Ishikawa (cell line): ENCODE measurements at regions not wholly inside any gene's neighbourhood (a gene's known extent, or its start where the extent isn't known, plus 50 kb on each side); places are given as distances from the start of the nearest gene placed in this dataset.

ENCODE experiments used
- CEBPB ChIP-seq: IDR thresholded peaks from 2 replicates; pipeline ENCODE4 v1.6.1; 2012
- CREB1 ChIP-seq: IDR thresholded peaks from 2 replicates; pipeline ENCODE4 v1.6.1; 2012; ENCODE audit warnings: low read depth
- EGR1 ChIP-seq: IDR thresholded peaks from 2 replicates; pipeline ENCODE4 v1.6.1; 2012
- EP300 ChIP-seq: IDR thresholded peaks from 2 replicates; pipeline ENCODE4 v1.6.1; 2012; ENCODE audit warnings: borderline replicate concordance
- FOXM1 ChIP-seq: IDR thresholded peaks from 2 replicates; pipeline ENCODE4 v1.6.1; 2012; ENCODE audit warnings: low read depth, borderline replicate concordance
- NFIC ChIP-seq: IDR thresholded peaks from 2 replicates; pipeline ENCODE4 v1.6.1; 2012
- RAD21 ChIP-seq: IDR thresholded peaks from 2 replicates; pipeline ENCODE4 v1.6.1; 2012; ENCODE audit warnings: low read depth
- TAF1 ChIP-seq: IDR thresholded peaks from 2 replicates; pipeline ENCODE4 v1.6.1; 2012; ENCODE audit warnings: low read depth, mild to moderate bottlenecking
- TCF12 ChIP-seq: IDR thresholded peaks from 2 replicates; pipeline ENCODE4 v1.6.1; 2012; ENCODE audit warnings: low read depth
- TEAD4 ChIP-seq: IDR thresholded peaks from 2 replicates; pipeline ENCODE4 v1.6.1; 2012
- YY1 ChIP-seq: IDR thresholded peaks from 2 replicates; pipeline ENCODE4 v1.6.1; 2012; ENCODE audit warnings: low read depth
- ZBTB7A ChIP-seq: IDR thresholded peaks from 2 replicates; pipeline ENCODE4 v1.6.1; 2012; ENCODE audit warnings: low read depth
- TF ChIP-seq, protein P1 (sequence below): IDR thresholded peaks from 2 replicates; pipeline ENCODE4 v1.6.1; 2012; ENCODE audit warnings: low read depth, mild to moderate bottlenecking
- TF ChIP-seq, protein P2 (sequence below): IDR thresholded peaks from 2 replicates; pipeline ENCODE4 v1.6.1; 2012
- TF ChIP-seq, protein P3 (sequence below): IDR thresholded peaks from 2 replicates; pipeline ENCODE4 v1.6.1; 2012

DNA sequence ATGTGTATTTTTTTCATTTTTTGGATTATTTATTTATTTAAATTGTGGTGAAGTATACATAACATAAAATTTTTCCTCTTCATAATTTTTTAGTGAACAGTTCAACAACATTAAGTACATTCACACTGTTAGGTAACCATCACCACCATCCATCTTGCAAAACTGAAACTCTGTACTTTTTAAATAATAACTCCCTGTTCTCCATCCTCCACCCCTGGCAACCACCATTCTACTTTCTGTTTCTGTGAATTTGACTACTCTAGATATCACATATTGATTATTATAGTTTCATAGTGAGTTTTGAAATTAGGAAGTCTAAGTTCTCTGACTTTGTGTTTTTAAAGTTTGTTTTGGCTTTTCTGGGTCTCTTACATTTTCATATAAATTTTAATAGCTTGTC is 89.3 kb upstream of the STX18 start:
- TF ChIP-seq EP300 (no peak), YY1 (no peak), TEAD4 (no peak), RAD21 (no peak), NFIC (no peak), TCF12 (no peak), CREB1 (no peak)
- TF ChIP-seq, protein P1, sequence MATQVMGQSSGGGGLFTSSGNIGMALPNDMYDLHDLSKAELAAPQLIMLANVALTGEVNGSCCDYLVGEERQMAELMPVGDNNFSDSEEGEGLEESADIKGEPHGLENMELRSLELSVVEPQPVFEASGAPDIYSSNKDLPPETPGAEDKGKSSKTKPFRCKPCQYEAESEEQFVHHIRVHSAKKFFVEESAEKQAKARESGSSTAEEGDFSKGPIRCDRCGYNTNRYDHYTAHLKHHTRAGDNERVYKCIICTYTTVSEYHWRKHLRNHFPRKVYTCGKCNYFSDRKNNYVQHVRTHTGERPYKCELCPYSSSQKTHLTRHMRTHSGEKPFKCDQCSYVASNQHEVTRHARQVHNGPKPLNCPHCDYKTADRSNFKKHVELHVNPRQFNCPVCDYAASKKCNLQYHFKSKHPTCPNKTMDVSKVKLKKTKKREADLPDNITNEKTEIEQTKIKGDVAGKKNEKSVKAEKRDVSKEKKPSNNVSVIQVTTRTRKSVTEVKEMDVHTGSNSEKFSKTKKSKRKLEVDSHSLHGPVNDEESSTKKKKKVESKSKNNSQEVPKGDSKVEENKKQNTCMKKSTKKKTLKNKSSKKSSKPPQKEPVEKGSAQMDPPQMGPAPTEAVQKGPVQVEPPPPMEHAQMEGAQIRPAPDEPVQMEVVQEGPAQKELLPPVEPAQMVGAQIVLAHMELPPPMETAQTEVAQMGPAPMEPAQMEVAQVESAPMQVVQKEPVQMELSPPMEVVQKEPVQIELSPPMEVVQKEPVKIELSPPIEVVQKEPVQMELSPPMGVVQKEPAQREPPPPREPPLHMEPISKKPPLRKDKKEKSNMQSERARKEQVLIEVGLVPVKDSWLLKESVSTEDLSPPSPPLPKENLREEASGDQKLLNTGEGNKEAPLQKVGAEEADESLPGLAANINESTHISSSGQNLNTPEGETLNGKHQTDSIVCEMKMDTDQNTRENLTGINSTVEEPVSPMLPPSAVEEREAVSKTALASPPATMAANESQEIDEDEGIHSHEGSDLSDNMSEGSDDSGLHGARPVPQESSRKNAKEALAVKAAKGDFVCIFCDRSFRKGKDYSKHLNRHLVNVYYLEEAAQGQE: no peak
- TF ChIP-seq, protein P2, sequence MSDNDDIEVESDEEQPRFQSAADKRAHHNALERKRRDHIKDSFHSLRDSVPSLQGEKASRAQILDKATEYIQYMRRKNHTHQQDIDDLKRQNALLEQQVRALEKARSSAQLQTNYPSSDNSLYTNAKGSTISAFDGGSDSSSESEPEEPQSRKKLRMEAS: no peak

DNA sequence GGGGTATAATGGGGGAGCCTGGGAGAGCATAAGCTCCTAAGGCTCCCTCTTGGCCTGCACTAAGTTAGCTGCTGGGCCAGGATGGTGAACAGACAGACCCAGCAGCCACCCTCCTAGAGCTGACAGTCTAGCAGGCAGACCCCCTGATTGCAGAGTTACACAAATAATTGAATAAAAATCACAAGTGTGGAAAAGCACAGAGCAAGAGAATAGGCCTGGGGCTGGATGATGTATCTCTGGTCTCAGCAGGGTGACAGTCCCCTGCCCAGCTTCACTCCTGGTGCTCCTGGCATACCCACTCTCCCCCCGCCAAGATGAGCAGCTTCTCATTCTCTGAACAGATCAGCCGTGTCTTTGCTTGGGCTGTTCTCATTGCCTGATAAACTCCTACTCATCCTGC is 86.1 kb upstream of the STX18 start:
- TF ChIP-seq EGR1 (no peak), EP300 (no peak), CEBPB (no peak), ZBTB7A (no peak), YY1 (no peak), NFIC (no peak), TCF12 (no peak)
- TF ChIP-seq, protein P1: no peak
- TF ChIP-seq, protein P2: no peak

DNA sequence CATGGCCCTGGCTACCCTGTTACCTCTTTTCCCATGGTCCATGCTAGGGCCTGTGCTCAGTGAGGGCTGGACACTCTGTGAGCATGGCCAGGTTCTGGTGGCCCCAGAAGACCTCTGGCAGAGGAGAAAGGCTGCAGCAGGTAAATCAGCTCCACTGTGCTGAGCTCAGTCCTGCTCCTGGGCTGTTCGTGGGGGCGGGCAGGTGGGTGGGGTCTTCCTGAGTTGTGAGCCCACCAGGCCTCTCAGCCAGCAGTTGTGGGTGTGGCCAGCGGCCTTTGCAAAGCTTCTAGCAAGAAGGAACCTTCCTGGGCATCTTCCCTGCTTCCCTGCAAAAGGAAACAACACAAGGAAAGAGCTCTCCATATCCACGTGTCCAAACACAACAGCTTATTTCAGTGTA is 85.3 kb upstream of the STX18 start:
- TF ChIP-seq, protein P1: no peak
- TF ChIP-seq TAF1: no peak

DNA sequence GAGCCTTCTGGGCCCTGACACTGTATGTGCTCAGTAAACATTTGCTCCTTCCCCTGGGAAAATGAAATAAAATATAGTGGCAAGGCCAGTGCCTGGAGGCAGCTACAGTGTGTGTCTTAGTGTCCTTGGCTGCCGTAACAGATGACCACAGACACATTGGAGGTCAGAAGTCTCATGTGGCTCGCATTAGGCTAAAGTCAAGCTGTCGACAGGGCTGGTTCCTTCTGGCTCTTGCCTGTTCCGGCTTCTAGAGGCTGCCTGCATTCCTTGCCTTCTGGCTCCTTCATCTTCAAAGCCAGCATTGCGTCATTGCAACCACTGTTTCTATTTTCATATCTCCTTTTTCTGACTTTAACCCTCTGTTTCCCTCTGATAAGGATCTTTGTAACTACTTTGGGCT is 83.6 kb upstream of the STX18 start:
- TF ChIP-seq NFIC (no peak), TEAD4 (no peak), CREB1 (no peak), RAD21 (no peak), ZBTB7A (no peak), TCF12 (no peak)
- TF ChIP-seq, protein P3, sequence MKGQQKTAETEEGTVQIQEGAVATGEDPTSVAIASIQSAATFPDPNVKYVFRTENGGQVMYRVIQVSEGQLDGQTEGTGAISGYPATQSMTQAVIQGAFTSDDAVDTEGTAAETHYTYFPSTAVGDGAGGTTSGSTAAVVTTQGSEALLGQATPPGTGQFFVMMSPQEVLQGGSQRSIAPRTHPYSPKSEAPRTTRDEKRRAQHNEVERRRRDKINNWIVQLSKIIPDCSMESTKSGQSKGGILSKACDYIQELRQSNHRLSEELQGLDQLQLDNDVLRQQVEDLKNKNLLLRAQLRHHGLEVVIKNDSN: no peak

DNA sequence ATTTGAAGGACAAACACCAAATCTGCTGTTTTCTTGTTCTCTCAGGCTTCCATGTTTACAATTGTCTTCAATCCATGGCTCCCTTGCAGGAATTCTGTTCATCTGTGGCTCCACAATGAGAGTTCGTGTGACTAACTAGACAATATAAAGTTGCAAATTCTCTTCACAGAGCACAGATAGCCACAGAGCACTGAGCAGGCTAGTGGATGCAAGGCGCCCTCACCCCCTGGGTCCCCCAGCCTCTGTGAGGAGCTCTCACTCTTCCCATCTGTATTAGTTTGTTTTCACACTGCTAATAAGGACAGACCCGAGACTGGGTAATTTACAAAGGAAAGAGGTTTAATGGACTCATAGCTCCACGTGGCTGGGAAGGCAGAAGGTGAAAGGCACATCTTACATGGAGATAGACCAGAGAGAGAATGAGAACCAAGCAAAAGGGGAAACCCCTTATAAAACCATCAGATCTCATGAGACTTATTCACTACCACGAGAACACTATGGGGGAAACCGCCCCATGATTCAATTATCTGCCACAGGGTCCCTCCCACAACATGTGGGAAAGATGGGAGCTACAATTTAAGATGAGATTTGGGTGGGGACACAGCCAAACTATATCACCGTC is 82.5 kb upstream of the STX18 start:
- no peak for TF ChIP-seq CEBPB
- TF ChIP-seq TEAD4: no peak
- no peak for TF ChIP-seq CREB1
- no peak for TF ChIP-seq FOXM1

DNA sequence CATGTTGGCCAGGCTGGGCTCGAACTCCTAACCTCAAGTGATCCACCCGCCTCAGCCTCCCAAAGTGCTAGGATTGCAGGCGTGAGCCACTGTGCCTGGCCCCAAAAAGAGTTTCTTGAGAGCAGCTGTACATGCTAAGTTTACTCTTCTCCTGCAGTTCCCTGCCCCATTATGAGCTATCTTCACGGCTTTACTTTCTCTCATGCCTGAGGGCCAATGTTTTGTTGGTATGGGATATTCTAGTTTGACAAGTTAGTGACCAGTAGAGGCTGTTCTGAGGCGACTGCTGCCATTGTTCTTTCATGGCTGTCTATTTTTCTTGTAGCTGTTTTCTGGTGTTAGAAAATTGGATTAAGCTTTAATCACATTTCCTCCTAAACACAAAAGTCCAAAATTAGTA is 78.0 kb upstream of the STX18 start:
- TF ChIP-seq ZBTB7A: no peak
- no peak for TF ChIP-seq TAF1
- no peak for TF ChIP-seq EP300
- TF ChIP-seq, protein P1: no peak
- TF ChIP-seq YY1: no peak
- no peak for TF ChIP-seq RAD21
- TF ChIP-seq TEAD4: no peak
- TF ChIP-seq, protein P3: no peak
- TF ChIP-seq CREB1: no peak
- no peak for TF ChIP-seq NFIC
- no peak for TF ChIP-seq EGR1
